B cell (primary cell): ENCODE measurements at regions not wholly inside any gene's neighbourhood (a gene's known extent, or its start where the extent isn't known, plus 50 kb on each side); places are given as distances from the start of the nearest gene placed in this dataset.

Source experiments
- EZH2 ChIP-seq: IDR thresholded peaks from 2 replicates; pipeline ENCODE4 v1.6.1; 2012; ENCODE audit warnings: borderline replicate concordance, low read depth, mild to moderate bottlenecking, moderate library complexity, low read length; ENCODE audit not compliant: insufficient read depth, poor library complexity, severe bottlenecking
- TF ChIP-seq, protein P1 (sequence below): fragments of 200-600 bp; IDR thresholded peaks from one replicate; pipeline ENCODE4 v1.8.0; 2022; ENCODE audit warnings: antibody characterized with exemption, mild to moderate bottlenecking

DNA sequence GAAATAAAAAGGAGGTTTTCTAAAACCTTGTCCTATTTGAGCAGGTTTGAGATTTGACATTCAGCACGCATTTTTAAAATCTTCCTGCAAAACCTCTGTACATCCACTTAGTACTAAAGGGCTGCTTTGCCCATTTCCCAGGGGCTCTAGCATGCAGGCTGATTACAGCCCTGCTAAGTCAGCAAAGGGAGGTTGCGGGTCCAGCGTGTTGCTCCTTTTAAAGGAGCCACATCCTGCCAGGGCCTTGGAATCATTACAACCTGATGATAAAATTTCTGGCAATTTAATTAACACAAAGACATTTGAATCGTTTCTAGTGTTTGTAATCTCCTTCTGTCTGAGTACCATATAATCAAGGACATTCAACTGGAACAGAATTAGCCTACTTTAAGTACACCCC lies 455.1 kb upstream of the CITED2 start:
- TF ChIP-seq, protein P1, sequence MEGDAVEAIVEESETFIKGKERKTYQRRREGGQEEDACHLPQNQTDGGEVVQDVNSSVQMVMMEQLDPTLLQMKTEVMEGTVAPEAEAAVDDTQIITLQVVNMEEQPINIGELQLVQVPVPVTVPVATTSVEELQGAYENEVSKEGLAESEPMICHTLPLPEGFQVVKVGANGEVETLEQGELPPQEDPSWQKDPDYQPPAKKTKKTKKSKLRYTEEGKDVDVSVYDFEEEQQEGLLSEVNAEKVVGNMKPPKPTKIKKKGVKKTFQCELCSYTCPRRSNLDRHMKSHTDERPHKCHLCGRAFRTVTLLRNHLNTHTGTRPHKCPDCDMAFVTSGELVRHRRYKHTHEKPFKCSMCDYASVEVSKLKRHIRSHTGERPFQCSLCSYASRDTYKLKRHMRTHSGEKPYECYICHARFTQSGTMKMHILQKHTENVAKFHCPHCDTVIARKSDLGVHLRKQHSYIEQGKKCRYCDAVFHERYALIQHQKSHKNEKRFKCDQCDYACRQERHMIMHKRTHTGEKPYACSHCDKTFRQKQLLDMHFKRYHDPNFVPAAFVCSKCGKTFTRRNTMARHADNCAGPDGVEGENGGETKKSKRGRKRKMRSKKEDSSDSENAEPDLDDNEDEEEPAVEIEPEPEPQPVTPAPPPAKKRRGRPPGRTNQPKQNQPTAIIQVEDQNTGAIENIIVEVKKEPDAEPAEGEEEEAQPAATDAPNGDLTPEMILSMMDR: no peak
- TF ChIP-seq EZH2: no peak
